Natural killer cell treated with Interleukin-12 subunit alpha and Interleukin-12 subunit beta and Interleukin-15 and Interleukin-18, amount 100 ng/mL, for 72 hours (primary cell): ENCODE measurements at regions not wholly inside any gene's neighbourhood (a gene's known extent, or its start where the extent isn't known, plus 50 kb on each side); places are given as distances from the start of the nearest gene placed in this dataset.

Experiments used
- ATAC-seq, 2 donors: fragments of 150-1000 bp; cut with Tn5 transposase in 1 of 2; sonication (Bioruptor Pico), chemical (Tn5 transposase) in 1 of 2; 2 replicates each; pipeline ENCODE4 v1.10.0; 2021
- DNase-seq: peaks from one replicate; pipeline ENCODE4 v3.0.0; 2022; ENCODE audit warnings: low spot score
- H3K27ac Mint-ChIP-seq, 2 donors: 1 replicate in 1 of 2; 2 replicates in 1 of 2; pipeline ENCODE4 v1.8.0; 2022; ENCODE audit warnings: mixed read lengths in 2 of 2, mild to moderate bottlenecking in 1 of 2, moderate library complexity in 1 of 2
- H3K27me3 Mint-ChIP-seq, 2 donors: 1 replicate in 1 of 2; 2 replicates in 1 of 2; pipeline ENCODE4 v1.8.0; 2022; ENCODE audit warnings: mixed read lengths in 2 of 2
- H3K36me3 Mint-ChIP-seq: one replicate; pipeline ENCODE4 v1.8.0; 2022; ENCODE audit warnings: mixed read lengths
- H3K4me1 Mint-ChIP-seq, 2 donors: 1 replicate in 1 of 2; 2 replicates in 1 of 2; pipeline ENCODE4 v1.8.0; 2022; ENCODE audit warnings: low read depth in 2 of 2, mixed read lengths in 2 of 2, mild to moderate bottlenecking in 1 of 2
- H3K4me3 Mint-ChIP-seq: one replicate; pipeline ENCODE4 v1.8.0; 2022; ENCODE audit warnings: mixed read lengths
- H3K9me3 Mint-ChIP-seq: 2 replicates; pipeline ENCODE4 v1.8.0; 2022; ENCODE audit warnings: mixed read lengths

GRCh38 chr2:74072565-74072964 is 75.1 kb downstream of the BOLA3 start:
- Mint-ChIP-seq H3K4me3 (no peak overlapping the region), H3K4me1 (peaks cover 13 to 27% of the 10 kb centered on the region in 2 donors), H3K36me3 (no peaks in the 10 kb centered on the region), H3K9me3 (no peaks in the 10 kb centered on the region), H3K27ac (peak overlapping the region; percentile 15 to 50), H3K27me3 (no peaks in the 10 kb centered on the region)
- DNase-seq (no peak), ATAC-seq (peak in 1 of 2 donors; percentile 79)

GRCh38 chr2:74074487-74074886 is 73.2 kb downstream of the BOLA3 start:
- ATAC-seq (no peak), DNase-seq (no peak)
- Mint-ChIP-seq H3K27me3 (no peaks in the 10 kb centered on the region), H3K36me3 (no peaks in the 10 kb centered on the region), H3K27ac (peak overlapping the region in 1 of 2 donors; percentile 60), H3K9me3 (no peaks in the 10 kb centered on the region), H3K4me1 (peaks cover 11 to 24% of the 10 kb centered on the region in 2 donors), H3K4me3 (no peak overlapping the region)

- ATAC-seq, result no peak
- H3K27ac Mint-ChIP-seq, result no peak overlapping the region
- DNase-seq, result no peak
- H3K36me3 Mint-ChIP-seq, result no peaks in the 10 kb centered on the region
- H3K4me1 Mint-ChIP-seq, result peaks cover 11 to 24% of the 10 kb centered on the region in 2 donors
- H3K27me3 Mint-ChIP-seq, result no peaks in the 10 kb centered on the region
- no peak overlapping the region for H3K4me3 Mint-ChIP-seq
- H3K9me3 Mint-ChIP-seq, result no peaks in the 10 kb centered on the region
These were observed 71.6 kb downstream of the BOLA3 start for GRCh38 chr2:74076074-74076470.

GRCh38 chr2:74077636-74078035 is 70.1 kb downstream of the BOLA3 start:
- DNase-seq (no peak), ATAC-seq (no peak)
- Mint-ChIP-seq H3K27me3 (no peaks in the 10 kb centered on the region), H3K9me3 (no peaks in the 10 kb centered on the region), H3K36me3 (no peaks in the 10 kb centered on the region), H3K4me1 (peaks cover 8 to 29% of the 10 kb centered on the region in 2 donors), H3K27ac (no peak overlapping the region), H3K4me3 (no peak overlapping the region)

- DNase-seq, result no peak
- H3K27ac Mint-ChIP-seq, result no peak overlapping the region
- H3K9me3 Mint-ChIP-seq, result no peaks in the 10 kb centered on the region
- H3K4me1 Mint-ChIP-seq, result peaks cover 6 to 25% of the 10 kb centered on the region in 2 donors
- no peaks in the 10 kb centered on the region for H3K27me3 Mint-ChIP-seq
- H3K36me3 Mint-ChIP-seq, result no peaks in the 10 kb centered on the region
- H3K4me3 Mint-ChIP-seq, result no peak overlapping the region
- no peak for ATAC-seq
These were observed 69.2 kb downstream of the BOLA3 start for GRCh38 chr2:74078466-74078865.

GRCh38 chr2:74079522-74080341 is 68.0 kb downstream of the BOLA3 start:
- DNase-seq (no peak), ATAC-seq (no peak)
- peaks cover 6 to 19% of the 10 kb centered on the region in 2 donors for H3K4me1 Mint-ChIP-seq
- H3K9me3 Mint-ChIP-seq, result no peaks in the 10 kb centered on the region
- no peak overlapping the region for H3K27ac Mint-ChIP-seq
- H3K4me3 Mint-ChIP-seq, result no peak overlapping the region
- H3K27me3 Mint-ChIP-seq, result no peaks in the 10 kb centered on the region
- H3K36me3 Mint-ChIP-seq, result no peaks in the 10 kb centered on the region

GRCh38 chr2:74080346-74080745 is 67.4 kb downstream of the BOLA3 start:
- no peak overlapping the region for H3K4me3 Mint-ChIP-seq
- peaks cover 6 to 19% of the 10 kb centered on the region in 2 donors for H3K4me1 Mint-ChIP-seq
- H3K9me3 Mint-ChIP-seq, result no peaks in the 10 kb centered on the region
- DNase-seq, result no peak
- no peak overlapping the region for H3K27ac Mint-ChIP-seq
- H3K27me3 Mint-ChIP-seq, result no peaks in the 10 kb centered on the region
- ATAC-seq, result no peak
- H3K36me3 Mint-ChIP-seq, result no peaks in the 10 kb centered on the region

- DNase-seq (no peak), ATAC-seq (no peak)
- H3K36me3 Mint-ChIP-seq, result no peaks in the 10 kb centered on the region
- H3K27me3 Mint-ChIP-seq, result no peaks in the 10 kb centered on the region
- H3K4me1 Mint-ChIP-seq, result peaks cover 6 to 19% of the 10 kb centered on the region in 2 donors
- H3K4me3 Mint-ChIP-seq, result no peak overlapping the region
- no peaks in the 10 kb centered on the region for H3K9me3 Mint-ChIP-seq
- H3K27ac Mint-ChIP-seq, result no peak overlapping the region
These were observed 66.5 kb downstream of the BOLA3 start for GRCh38 chr2:74081030-74081762.

- Mint-ChIP-seq H3K36me3 (no peaks in the 10 kb centered on the region), H3K4me1 (peaks cover 6 to 19% of the 10 kb centered on the region in 2 donors), H3K27me3 (no peaks in the 10 kb centered on the region), H3K27ac (peak overlapping the region in 1 of 2 donors; percentile 77), H3K9me3 (no peaks in the 10 kb centered on the region), H3K4me3 (no peak overlapping the region)
- no peak for DNase-seq
- no peak for ATAC-seq
These were observed 66.0 kb downstream of the BOLA3 start for GRCh38 chr2:74081763-74082110.

GRCh38 chr2:74083750-74084149 is 64.0 kb downstream of the BOLA3 start:
- Mint-ChIP-seq H3K9me3 (no peaks in the 10 kb centered on the region), H3K27me3 (no peaks in the 10 kb centered on the region), H3K36me3 (no peaks in the 10 kb centered on the region), H3K4me3 (no peak overlapping the region), H3K4me1 (peaks cover 6 to 22% of the 10 kb centered on the region in 2 donors), H3K27ac (peak overlapping the region in 1 of 2 donors; percentile 37)
- ATAC-seq, result no peak
- DNase-seq, result no peak
